GM18502 (cell line): ENCODE measurements at regions not wholly inside any gene's neighbourhood (a gene's known extent, or its start where the extent isn't known, plus 50 kb on each side); places are given as distances from the start of the nearest gene placed in this dataset.

Experiments
- ATAC-seq: cut with Tn5 transposase; IDR thresholded peaks from one replicate; pipeline ENCODE4 v1.9.1; 2021; ENCODE audit warnings: mild to moderate bottlenecking; ENCODE audit not compliant: unreplicated experiment, poor library complexity

DNA sequence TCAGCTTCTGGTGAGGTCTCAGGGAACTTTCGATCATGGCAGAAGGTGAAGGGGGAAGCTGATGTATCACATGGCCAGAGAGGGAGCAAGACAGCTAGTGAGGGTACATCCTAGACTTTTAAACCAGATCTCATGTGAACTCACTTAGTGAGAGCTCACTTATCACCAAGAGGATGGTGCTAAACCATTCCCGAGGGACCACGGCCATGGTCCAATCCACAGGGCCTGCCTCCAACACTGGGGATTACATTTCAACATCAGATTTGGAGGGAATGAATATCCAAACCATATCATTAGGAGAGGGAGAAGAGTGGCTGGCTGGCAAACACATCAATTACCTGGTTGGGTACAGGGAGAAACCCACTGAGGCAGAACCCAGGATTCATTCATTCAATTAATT lies 75.7 kb upstream of the HAAO start:
- ATAC-seq = no peak

DNA sequence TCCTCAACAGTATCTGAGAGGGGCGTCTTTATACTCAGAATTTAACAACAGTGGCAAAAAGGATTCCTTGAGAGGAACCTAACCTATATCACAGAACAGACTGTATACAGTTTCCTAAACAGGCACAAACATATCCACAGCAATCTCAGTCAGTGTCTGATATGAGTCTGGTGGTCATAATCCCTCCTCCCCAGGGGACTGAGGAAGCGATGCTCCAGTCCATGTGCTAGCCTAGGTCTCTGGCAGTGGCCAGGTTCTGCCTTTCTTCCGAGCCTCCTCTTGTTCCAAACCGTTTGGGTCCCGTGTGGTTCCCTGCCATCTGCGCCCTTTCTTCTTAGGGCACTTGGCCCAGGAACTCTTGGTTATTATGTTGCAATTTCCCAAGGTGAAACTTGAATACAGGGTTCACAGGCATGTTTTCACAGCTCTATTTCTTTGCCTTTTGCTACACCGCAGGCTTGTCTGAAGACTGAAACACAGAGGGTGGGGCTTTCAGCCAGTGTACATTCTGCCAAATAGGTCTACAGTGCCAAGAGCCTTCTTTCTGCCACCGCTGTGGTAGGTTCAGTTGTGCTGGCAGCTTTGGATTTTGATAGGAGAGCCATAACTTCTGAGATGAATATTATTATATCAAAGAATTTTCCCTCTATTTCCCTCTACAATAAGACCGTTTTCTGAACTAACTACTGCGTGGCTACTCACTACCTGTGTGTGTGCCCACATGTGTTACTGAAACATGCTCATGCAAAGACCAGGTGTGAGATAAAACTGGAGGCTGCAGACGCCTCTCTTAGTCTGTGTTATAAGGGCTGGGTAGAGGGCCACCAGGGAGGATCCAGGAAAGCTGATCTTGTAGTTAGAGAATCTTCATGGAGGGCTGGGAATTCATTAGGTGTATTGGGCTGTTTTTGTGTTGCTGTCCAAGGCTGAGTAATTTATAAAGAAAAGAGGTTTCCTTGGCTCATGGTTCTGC lies 75.0 kb upstream of the HAAO start:
- ATAC-seq = no peak

GRCh38 chr2:42865884-42866881 lies 73.8 kb upstream of the HAAO start:
- ATAC-seq = no peak

- ATAC-seq = no peak
Measured at GRCh38 chr2:42864641-42865280, 72.4 kb upstream of the HAAO start.

- no peak for ATAC-seq
Measured at GRCh38 chr2:42864222-42864621, 71.8 kb upstream of the HAAO start.

- ATAC-seq = no peak
Measured at GRCh38 chr2:42863751-42864150, 71.4 kb upstream of the HAAO start.

GRCh38 chr2:42863320-42863719 lies 70.9 kb upstream of the HAAO start:
- ATAC-seq = no peak

GRCh38 chr2:42862669-42863185 lies 70.3 kb upstream of the HAAO start:
- ATAC-seq = no peak

DNA sequence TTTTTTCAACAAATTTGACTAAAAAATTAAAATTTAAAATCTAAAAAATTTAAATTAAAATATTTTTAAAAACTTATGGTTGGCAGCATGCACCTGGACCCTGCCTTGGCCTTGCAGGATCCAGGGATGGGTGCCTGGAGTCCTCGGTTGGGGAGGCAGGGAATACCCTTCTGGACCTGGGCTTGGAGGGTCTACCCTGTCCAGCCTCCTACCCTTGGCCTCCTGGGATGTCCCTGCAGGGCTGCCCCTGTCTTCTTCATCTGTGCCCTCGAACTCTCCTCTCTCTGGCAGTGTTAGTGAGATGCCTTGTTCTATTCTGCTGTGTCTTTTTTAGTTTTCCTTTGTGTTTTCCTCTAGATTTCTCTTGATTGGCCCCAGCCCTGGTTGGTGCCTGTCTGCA lies 68.9 kb upstream of the HAAO start:
- no peak for ATAC-seq

DNA sequence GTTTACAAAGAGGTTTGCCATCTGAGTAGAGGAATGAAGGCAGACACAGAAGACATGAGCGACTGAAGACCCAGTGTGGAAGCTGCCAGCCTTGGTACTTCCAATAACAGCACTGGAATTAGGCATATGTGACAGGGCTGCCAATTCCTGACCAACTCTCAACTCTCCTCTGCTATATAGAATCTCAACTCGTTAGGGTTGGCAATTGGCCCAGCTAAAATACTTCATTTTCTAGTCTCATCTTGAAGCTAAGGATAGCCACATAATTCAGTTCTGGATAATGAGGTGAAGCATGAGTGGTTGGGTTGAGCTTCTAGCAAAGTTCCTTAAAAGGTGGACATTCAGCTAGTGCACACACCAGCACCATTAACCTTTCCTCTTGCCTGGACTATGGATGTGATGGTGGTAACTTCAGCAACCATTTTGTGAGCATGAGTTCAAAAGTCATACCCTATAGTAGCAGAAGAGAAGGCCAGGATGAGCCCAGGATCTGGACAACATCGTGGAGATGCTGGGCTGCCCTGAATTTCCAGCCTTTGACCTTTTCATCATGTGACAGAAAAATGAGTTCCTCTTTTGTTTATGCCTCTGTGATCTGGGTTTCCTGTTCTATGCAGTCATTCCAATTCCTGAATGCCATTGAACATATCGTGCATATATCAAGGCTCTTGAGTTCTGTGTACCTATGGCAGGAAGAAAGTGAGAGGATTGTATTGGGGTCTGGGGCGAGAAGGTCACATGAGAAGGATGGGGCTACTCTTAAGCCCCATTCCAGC lies 68.1 kb upstream of the HAAO start:
- ATAC-seq = no peak

DNA sequence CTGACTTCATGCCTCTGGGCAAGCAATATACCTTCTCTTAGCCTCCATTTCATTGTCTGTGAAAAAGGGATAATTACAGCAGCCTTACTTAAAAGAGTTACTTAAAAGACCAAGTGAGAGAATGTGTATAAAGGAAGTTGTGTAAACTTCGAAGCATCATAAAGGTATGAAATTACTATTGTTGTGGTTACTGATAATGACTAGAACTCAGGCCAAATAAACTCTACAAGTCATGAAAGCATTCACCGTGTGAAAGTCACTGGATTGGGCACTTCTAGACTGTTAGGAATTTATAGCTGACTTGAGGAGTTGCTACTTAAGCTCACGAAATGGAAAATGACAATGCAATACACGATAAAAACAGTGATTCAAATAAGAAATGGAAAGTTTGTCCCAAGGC lies 67.4 kb upstream of the HAAO start:
- no peak for ATAC-seq

- ATAC-seq = no peak
Measured at GRCh38 chr2:42859006-42859552, 66.7 kb upstream of the HAAO start.

GRCh38 chr2:42858140-42859005 lies 66.0 kb upstream of the HAAO start:
- no peak for ATAC-seq

DNA sequence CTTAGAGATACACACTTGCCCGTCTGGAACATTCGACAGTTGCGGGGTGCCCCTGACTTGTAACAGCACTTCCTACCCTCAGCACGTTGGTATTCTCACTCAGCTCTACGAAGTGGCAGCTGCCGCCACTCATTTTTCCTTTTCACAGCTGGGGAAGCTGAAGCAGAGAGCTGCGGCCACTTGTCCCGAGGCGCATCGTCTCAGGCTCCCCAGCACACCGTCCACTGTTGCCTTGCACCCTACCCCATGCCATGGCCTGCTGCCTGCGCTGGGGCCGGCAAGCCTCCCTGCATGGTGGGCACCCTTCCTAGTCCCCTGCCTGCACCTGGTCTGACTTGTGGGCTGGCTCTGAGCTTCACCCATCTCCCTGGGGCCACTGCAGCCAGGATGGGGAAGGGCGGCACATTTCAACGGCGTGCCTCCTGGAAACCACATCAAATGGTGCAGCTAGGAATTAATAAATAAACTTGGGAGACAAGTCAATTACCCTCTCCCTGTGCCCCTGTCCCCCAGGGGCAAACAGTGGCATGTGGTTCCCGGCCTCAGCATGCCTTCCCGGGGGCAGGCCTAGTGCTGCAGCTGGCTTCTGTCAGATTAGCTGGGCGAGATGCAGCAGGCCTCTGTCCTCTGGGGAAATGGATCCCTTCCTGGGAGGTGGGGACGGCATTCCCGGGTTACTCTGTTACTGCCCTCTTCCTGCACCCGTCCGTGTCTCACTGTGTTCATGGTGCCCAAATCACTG lies 64.7 kb upstream of the HAAO start:
- ATAC-seq = no peak

GRCh38 chr2:42856106-42856860 lies 63.9 kb upstream of the HAAO start:
- ATAC-seq = no peak

DNA sequence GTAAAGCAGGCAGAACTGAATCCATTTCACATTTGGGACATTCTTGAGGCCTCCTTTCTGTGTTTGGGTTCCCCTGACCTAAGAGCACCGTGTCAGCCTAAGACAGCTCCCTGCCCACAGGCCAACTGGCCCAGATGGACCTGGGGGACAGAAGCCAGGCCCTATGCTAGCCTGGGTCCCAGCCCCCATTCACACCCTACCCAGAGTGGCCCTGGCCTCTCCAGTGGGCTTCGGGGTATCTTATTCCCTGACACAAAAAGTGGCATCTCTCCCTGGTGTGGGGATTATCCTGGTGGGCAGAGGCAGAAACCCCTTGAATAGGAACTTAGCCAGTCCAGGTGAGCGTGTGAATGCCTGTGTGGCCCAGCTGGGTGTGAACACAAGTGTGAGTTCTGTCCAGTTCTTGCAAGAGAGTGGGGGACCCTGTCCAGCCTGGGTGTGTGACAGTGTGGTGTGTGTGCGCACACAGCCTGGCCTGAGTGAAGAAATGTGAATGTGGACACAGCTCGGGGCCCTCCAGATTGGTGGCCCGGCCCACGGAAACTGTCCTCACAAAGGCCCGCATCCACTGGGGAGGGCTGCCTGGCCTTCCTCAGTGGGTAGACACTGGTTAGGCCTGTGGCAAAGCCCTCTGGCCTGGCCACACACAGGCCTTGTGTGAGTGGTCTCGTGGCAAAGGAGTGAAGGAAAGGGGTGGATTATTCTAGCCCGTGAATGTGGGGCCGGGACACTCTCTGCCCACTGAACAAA lies 63.0 kb upstream of the HAAO start:
- no peak for ATAC-seq
